BE2C (cell line): ENCODE measurements at regions not wholly inside any gene's neighbourhood (a gene's known extent, or its start where the extent isn't known, plus 50 kb on each side); places are given as distances from the start of the nearest gene placed in this dataset.

Source experiments
- DNase-seq: peaks from one replicate; pipeline ENCODE4 v3.0.0-alpha.2; 2020
- H3K27me3 ChIP-seq: fragments of 250-450 bp; sonication (Bioruptor Pico); 2 replicates; pipeline ENCODE4 v1.5.1; 2020; ENCODE audit warnings: mild to moderate bottlenecking
- H3K36me3 ChIP-seq: fragments of 250-450 bp; sonication (Bioruptor Pico); 2 replicates; pipeline ENCODE4 v1.5.1; 2020; ENCODE audit warnings: mild to moderate bottlenecking
- H3K4me1 ChIP-seq: fragments of 250-450 bp; sonication (Bioruptor Pico); 2 replicates; pipeline ENCODE4 v1.5.1; 2020
- H3K4me3 ChIP-seq: 2 replicates; pipeline ENCODE4 v1.5.1; 2011; ENCODE audit warnings: low read depth, low read length
- H3K9me3 ChIP-seq: fragments of 250-450 bp; sonication (Bioruptor Pico); 2 replicates; pipeline ENCODE4 v1.5.1; 2020
- TF ChIP-seq, protein P1 (sequence below): IDR thresholded peaks from 2 replicates; pipeline ENCODE4 v1.5.1; 2012; ENCODE audit warnings: mild to moderate bottlenecking, low read depth, low read length

DNA sequence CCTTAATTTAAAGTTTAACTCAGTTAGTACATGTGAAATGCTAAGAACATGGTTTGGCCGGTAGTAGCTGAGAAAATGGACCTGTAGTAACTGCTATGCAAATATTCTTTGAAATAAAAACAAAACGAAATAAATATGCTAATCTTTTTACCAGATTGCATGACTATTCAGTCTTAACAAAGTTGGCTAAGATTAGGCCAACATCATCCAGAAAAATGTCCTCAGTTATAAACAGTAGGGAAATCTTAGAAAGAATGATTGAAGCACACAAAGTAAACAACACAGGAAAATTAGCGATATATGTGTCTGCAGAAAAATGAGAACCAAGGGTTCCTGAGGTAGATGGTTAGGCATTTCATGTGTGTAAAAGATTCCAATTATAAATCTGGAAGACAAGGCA, 832.1 kb downstream of the TUSC7 start:
- Histone ChIP-seq H3K4me1 (0 out of 2 replicates have a peak, but pooled peaks cover 4% of the 10 kb centered on the region), H3K27me3 (no peaks in the 10 kb centered on the region), H3K9me3 (no peaks in the 10 kb centered on the region), H3K4me3 (no peak overlapping the region), H3K36me3 (no peaks in the 10 kb centered on the region; the same call in 1 of the 2 replicates)
- TF ChIP-seq, protein P1, sequence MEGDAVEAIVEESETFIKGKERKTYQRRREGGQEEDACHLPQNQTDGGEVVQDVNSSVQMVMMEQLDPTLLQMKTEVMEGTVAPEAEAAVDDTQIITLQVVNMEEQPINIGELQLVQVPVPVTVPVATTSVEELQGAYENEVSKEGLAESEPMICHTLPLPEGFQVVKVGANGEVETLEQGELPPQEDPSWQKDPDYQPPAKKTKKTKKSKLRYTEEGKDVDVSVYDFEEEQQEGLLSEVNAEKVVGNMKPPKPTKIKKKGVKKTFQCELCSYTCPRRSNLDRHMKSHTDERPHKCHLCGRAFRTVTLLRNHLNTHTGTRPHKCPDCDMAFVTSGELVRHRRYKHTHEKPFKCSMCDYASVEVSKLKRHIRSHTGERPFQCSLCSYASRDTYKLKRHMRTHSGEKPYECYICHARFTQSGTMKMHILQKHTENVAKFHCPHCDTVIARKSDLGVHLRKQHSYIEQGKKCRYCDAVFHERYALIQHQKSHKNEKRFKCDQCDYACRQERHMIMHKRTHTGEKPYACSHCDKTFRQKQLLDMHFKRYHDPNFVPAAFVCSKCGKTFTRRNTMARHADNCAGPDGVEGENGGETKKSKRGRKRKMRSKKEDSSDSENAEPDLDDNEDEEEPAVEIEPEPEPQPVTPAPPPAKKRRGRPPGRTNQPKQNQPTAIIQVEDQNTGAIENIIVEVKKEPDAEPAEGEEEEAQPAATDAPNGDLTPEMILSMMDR = no peak
- no peak for DNase-seq

DNA sequence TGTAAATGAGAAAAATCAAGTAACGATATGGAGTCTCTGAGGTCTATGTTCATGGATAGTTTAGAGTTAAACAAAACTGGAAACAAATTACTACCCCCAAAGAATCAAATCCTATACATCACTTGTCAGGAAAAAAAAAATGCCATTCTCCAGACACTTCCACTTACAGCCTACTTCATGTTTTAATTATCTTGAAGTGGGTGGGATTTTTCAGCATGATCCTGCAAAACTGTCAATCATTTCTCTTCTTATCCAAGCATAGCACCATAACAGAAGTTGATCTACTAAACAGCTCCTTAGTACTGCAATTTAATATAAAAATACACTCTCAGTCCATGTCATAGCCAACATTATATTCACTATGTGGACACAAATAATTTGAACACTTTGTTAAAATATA, 833.9 kb downstream of the TUSC7 start:
- Histone ChIP-seq H3K27me3 (no peaks in the 10 kb centered on the region), H3K36me3 (no peaks in the 10 kb centered on the region; the same call in 1 of the 2 replicates), H3K4me3 (no peak overlapping the region), H3K4me1 (peaks cover 10% of the 10 kb centered on the region; the same call in 1 of the 2 replicates), H3K9me3 (no peaks in the 10 kb centered on the region)
- TF ChIP-seq, protein P1 = no peak
- no peak for DNase-seq

DNA sequence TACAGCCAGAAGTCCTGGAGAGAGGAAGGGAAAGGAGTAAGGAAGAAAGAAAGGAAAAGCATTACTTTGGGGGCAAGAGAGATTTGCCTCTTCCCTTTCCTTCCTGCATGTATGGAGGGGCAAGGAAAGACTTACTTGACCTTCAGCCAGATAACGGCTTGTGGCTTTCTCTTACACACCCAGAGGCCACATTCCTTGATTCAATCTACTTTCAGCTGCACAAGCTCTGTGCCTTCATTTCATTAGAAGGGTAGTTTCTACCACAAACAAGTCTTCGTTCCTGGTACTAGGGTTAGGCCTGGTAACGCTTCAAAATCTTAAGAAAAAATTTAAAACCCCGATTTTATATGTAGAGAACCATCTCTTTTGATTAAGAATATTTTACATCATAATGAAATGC, 835.9 kb downstream of the TUSC7 start:
- Histone ChIP-seq H3K36me3 (no peaks in the 10 kb centered on the region), H3K4me3 (no peak overlapping the region), H3K27me3 (no peaks in the 10 kb centered on the region), H3K4me1 (peaks cover 15% of the 10 kb centered on the region; the same call in 1 of the 2 replicates), H3K9me3 (no peaks in the 10 kb centered on the region)
- DNase-seq = no peak
- TF ChIP-seq, protein P1 = no peak

DNA sequence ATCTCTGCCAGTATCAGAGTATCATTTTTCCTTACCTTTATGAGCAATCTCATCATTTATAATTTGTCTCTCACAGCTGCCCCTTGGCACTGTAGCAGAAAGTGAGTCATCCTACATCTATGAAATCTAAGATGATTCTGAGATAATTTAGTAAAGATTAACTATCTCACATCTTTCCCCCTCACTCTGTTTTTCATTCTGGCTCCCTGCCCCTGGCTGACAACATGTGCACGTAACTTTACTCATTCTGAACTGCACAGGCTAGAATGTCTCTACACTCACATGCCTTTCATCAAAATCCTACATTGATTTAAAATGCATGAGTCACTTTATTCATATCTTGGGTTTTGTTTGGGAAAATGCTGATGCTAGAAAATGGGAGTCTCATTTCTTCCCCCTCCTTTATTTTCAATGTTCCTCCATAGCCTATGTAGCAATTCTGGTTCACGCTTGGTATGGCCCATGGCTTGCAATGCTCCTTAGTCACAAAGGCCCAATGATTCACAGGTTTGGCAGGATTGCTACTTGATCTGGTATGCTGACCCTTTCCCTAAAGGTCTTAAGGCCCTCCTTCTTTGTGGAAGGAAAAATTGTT, 838.5 kb downstream of the TUSC7 start:
- H3K27me3 ChIP-seq = no peaks in the 10 kb centered on the region
- H3K4me3 ChIP-seq = no peak overlapping the region
- H3K36me3 ChIP-seq = no peaks in the 10 kb centered on the region
- TF ChIP-seq, protein P1 = no peak
- peaks cover 11% of the 10 kb centered on the region; the same call in 1 of the 2 replicates for H3K4me1 ChIP-seq
- no peaks in the 10 kb centered on the region for H3K9me3 ChIP-seq
- DNase-seq = no peak

DNA sequence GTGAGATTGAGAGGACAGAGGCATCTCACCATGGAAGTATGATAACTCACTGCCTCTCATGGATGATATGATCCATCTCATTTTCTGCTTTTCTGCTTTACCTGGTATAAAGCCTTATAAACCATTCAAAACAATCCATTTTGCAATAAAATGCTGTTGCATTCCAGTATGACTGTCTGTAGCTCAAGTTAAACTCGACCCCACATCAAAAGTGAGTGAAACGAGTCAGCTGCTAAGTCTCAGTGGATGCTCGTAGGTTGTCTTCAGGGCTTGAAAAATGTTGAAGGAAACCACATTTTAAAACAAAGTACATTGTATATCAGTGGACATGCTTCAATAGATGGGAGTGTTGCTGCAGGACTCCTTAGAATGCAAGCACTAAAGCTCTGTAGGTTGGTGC, 839.0 kb downstream of the TUSC7 start:
- Histone ChIP-seq H3K9me3 (no peaks in the 10 kb centered on the region), H3K4me1 (peaks cover 11% of the 10 kb centered on the region; the same call in 1 of the 2 replicates), H3K27me3 (no peaks in the 10 kb centered on the region), H3K36me3 (no peaks in the 10 kb centered on the region), H3K4me3 (no peak overlapping the region)
- TF ChIP-seq, protein P1 = no peak
- DNase-seq = no peak

DNA sequence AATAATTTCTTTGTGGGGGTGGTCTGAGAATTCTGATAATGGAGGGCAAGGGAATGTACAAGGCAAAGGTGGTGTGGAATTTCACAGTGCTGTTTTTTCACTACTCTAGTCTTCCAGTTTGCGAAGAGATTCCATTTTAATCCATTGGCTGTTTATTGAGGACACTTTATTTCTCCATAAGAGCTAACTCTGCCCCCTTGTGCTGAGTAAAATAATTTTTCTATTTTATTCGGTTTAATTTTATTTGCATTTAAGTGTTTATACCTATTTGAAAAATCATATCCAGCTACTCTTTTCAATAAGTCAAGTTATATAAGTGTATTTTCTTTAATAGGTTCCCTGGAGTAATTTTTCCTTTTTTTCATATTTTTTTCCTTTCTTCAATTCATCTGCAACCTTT, 840.1 kb downstream of the TUSC7 start:
- no peaks in the 10 kb centered on the region; the same call in 1 of the 2 replicates for H3K36me3 ChIP-seq
- DNase-seq = no peak
- TF ChIP-seq, protein P1 = no peak; the same call in 1 of the 2 replicates

More for the DNA sequence above, 840.1 kb downstream of the TUSC7 start:
- H3K27me3 ChIP-seq = no peaks in the 10 kb centered on the region
- no peak overlapping the region for H3K4me3 ChIP-seq
- no peaks in the 10 kb centered on the region for H3K9me3 ChIP-seq
- H3K4me1 ChIP-seq = peaks cover 11% of the 10 kb centered on the region; the same call in 1 of the 2 replicates
